HEK293T (cell line): ENCODE measurements at regions not wholly inside any gene's neighbourhood (a gene's known extent, or its start where the extent isn't known, plus 50 kb on each side); places are given as distances from the start of the nearest gene placed in this dataset.

Source experiments
- BHLHE40 ChIP-seq: fragments of 450-650 bp; IDR thresholded peaks from 2 replicates; pipeline ENCODE4 v1.6.1; 2016; ENCODE audit warnings: mild to moderate bottlenecking, moderate library complexity, borderline replicate concordance
- CTBP1 ChIP-seq: fragments of 450-650 bp; IDR thresholded peaks from 2 replicates; pipeline ENCODE4 v1.6.1; 2016; ENCODE audit warnings: borderline replicate concordance
- ELF4 ChIP-seq: fragments of 450-650 bp; IDR thresholded peaks from 2 replicates; pipeline ENCODE4 v1.6.1; 2017; ENCODE audit warnings: antibody characterized with exemption
- FOXK2 ChIP-seq: fragments of 450-650 bp; IDR thresholded peaks from 2 replicates; pipeline ENCODE4 v1.6.1; 2016; ENCODE audit warnings: mild to moderate bottlenecking
- FOXM1 ChIP-seq: fragments of 450-650 bp; IDR thresholded peaks from 2 replicates; pipeline ENCODE4 v1.6.1; 2017; ENCODE audit warnings: mild to moderate bottlenecking, borderline replicate concordance
- HDGF ChIP-seq: fragments of 450-650 bp; IDR thresholded peaks from 2 replicates; pipeline ENCODE4 v1.6.1; 2017; ENCODE audit warnings: antibody characterized with exemption, borderline replicate concordance
- L3MBTL2 ChIP-seq: fragments of 450-650 bp; conservative IDR thresholded peaks from 2 replicates; pipeline ENCODE4 v1.6.1; 2016; ENCODE audit warnings: mild to moderate bottlenecking
- NFRKB ChIP-seq: fragments of 450-650 bp; IDR thresholded peaks from 2 replicates; pipeline ENCODE4 v1.6.1; 2016; ENCODE audit warnings: mild to moderate bottlenecking, moderate library complexity
- SP1 ChIP-seq: fragments of 450-650 bp; IDR thresholded peaks from 2 replicates; pipeline ENCODE4 v1.6.1; 2017
- SUZ12 ChIP-seq: fragments of 450-650 bp; IDR thresholded peaks from 2 replicates; pipeline ENCODE4 v1.6.1; 2016; ENCODE audit warnings: mild to moderate bottlenecking
- TARDBP ChIP-seq: fragments of 450-650 bp; IDR thresholded peaks from 2 replicates; pipeline ENCODE4 v1.6.1; 2016
- TF ChIP-seq, protein P1 (sequence below): fragments of 450-650 bp; IDR thresholded peaks from 2 replicates; pipeline ENCODE4 v1.6.1; 2016

DNA sequence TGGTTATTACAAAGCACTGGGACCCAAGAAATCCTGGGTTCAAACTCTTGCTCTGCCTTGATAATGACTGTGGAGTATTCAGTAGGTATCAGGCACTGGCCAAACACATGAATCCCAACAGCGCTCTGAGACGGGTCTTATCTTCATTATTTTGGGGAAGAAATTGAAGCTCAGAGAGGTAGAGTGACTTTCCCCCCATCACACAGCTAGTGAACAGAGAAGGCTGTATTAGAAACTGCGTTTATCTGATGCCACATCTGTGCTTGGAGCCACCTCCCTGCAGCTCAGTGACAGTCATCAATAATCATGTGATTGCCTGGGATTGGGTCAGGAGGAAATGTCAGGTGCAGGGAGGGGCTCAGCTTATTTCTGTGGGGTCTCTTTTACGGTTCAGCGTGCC lies 225.4 kb upstream of the LHX5 start:
- no peak for TF ChIP-seq FOXM1
- no peak for TF ChIP-seq SP1
- TF ChIP-seq, protein P1, sequence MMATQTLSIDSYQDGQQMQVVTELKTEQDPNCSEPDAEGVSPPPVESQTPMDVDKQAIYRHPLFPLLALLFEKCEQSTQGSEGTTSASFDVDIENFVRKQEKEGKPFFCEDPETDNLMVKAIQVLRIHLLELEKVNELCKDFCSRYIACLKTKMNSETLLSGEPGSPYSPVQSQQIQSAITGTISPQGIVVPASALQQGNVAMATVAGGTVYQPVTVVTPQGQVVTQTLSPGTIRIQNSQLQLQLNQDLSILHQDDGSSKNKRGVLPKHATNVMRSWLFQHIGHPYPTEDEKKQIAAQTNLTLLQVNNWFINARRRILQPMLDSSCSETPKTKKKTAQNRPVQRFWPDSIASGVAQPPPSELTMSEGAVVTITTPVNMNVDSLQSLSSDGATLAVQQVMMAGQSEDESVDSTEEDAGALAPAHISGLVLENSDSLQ = no peak
- TF ChIP-seq ELF4 = no peak
- TF ChIP-seq HDGF = no peak
- no peak for TF ChIP-seq BHLHE40
- TF ChIP-seq SUZ12 = no peak
- no peak for TF ChIP-seq TARDBP
- TF ChIP-seq NFRKB = no peak
- TF ChIP-seq FOXK2 = no peak
- TF ChIP-seq CTBP1 = no peak
- TF ChIP-seq L3MBTL2 = no peak
